HS-5 (cell line): ENCODE measurements at regions not wholly inside any gene's neighbourhood (a gene's known extent, or its start where the extent isn't known, plus 50 kb on each side); places are given as distances from the start of the nearest gene placed in this dataset.

Experiments used
- DNase-seq: peaks from one replicate; pipeline ENCODE4 v3.0.0-alpha.2; 2012; ENCODE audit warnings: low read depth

GRCh38 chr13:79703772-79704171 is 222.8 kb downstream of the NDFIP2 start:
- no peak for DNase-seq

DNA sequence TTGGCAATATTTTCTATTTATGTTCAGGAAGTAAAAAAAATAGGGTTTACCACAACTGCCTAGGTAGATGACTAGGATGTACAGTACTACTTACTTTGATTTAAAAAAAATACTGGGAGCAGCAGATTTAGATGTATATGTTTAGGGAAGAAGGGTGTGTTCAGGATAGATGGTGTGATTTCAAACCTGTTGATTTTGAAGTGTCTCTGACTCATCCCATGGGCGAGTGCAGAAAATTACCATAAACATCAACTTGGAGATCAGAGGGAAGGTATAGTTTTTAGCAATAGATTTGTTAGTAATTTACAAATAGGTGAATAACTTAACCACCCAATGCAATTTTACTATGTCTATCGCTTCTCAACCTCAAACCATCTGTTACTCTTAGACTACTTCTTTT is 214.8 kb downstream of the NDFIP2 start:
- DNase-seq, result no peak

GRCh38 chr13:79692846-79693245 is 211.9 kb downstream of the NDFIP2 start:
- no peak for DNase-seq

- no peak for DNase-seq
These were observed 210.9 kb downstream of the NDFIP2 start for GRCh38 chr13:79691826-79692225.

DNA sequence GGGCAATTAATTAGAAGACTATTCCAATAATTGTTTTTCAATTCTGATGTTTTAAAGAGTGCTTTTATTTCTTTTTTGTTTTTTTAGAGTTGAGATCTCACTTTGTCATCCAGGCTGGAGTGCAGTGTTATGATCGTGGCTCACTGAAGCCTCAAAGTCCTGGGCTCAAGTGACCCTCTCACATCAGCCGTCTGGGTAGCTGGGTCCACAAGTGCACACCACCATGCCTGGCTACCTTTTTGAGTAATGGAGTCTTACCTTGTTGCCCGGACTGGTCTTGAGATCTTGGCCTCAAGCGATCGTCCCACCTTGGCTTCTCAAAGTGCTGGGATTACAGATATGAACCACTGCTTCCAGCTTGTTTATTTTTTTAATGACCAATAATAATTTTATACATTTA is 207.8 kb downstream of the NDFIP2 start:
- DNase-seq, result no peak

- no peak for DNase-seq
These were observed 205.5 kb downstream of the NDFIP2 start for GRCh38 chr13:79686441-79686840.

- no peak for DNase-seq
These were observed 203.4 kb downstream of the NDFIP2 start for GRCh38 chr13:79684371-79684770.

GRCh38 chr13:79682164-79682563 is 201.2 kb downstream of the NDFIP2 start:
- no peak for DNase-seq

DNA sequence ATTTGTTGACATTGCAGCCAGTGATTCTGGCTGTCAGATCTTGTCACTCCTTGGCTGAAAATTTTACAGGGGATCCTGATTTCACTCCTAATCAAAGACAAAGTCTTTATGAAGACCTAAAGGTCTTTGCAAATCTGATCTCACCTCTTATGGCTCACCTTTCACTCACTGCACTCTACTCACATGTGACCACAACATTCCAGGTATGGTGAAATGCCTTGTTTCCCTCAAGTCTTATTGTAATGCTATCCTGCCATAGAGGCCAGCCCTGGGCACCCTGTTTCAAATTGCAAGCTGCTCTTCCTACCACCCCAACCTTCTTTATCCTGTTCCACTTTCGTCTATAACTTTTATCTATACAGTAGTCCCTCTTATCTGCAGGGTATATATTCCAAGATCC is 200.1 kb downstream of the NDFIP2 start:
- DNase-seq, result no peak

- DNase-seq, result no peak
These were observed 199.5 kb downstream of the NDFIP2 start for GRCh38 chr13:79680485-79680884.

DNA sequence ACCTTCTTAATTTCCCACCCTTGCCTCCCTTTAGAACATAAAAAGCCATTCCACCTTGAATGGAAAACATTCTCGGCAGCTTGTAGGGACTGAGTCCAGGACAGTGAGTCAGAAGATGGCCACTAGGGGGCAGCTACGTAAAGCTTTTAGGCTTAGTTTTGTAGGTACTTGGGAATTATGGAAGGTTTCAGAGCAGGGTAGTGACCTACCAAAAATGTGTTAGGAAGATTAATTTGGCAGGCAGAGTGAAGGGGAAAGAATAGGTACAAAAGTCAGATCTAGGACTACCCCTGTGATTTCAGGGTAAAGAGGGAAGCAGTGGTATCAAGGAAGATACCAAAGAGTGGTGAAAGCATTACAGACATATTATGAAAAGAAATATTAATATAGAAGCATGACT is 198.4 kb downstream of the NDFIP2 start:
- DNase-seq, result peak; percentile 9

DNA sequence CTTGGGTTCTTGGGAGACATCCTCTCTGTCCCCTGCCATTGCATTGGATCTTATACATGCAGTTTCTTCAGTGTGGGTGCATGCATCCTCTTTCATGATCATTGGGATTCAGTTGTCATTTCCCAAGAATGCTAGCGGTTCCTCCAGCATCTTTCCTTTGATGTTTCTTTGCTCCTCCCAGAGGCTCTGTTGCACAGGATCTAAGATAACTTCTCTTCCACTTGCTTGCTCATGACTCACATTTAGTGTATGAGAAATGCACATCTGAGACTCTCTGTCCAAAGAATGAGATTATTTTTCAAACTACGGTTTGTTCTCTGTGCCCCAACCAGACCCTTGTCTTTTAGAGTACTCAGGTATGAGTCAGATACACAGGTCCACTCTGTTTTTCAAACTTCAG is 197.1 kb downstream of the NDFIP2 start:
- DNase-seq, result no peak

DNA sequence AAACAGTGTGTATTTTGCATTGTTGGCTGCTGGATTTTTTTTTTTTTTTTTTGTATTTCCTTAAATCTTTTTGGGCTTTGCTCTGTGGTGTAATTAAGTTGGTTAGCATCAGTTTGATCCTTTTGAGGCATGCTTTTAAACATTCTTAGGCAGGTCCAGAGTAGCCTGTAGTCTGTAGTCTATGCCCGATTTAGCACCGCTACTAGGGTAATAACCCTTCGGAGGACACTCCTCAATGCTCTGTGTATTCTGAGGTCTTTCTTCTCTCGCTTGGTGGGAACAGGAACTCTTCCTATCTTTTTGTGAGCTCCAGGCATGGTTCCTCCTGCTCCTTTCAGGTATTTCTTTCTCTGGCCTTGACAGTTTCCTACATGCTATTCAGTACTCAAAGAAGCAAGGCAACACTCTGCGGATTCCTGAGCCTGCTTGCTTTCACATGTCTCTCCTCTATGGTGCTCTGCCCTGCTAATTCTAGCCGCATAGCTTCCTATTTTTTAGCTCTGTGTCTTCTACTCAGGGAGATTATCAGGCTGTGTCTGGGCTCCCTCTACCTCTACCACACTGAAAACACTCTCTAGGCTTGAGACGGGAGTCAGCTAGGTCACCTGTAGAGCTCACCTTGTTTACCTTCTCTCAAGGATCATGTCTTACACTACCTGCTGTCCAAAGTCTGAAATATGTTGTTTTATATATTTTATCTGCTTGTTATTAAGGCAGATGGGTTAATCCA is 195.1 kb downstream of the NDFIP2 start:
- no peak for DNase-seq

GRCh38 chr13:79674765-79675515 is 194.0 kb downstream of the NDFIP2 start:
- DNase-seq, result no peak

DNA sequence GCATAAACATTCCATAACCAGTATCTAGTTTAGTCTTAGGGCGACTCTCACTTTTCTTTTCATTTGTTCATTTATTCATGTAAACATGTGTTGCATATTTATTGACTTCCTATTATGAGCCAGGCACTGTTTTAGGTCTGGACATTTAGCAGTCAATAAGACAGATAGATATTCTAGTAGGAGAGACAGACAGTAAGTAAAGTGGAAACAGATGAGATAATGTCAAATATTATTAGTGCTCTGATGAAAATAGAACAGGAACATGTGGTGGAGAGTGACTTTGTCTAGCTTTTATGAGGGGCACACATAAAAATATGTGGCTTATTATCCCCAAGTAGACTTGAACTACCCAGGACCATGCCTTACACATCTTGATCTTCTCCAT is 193.0 kb downstream of the NDFIP2 start:
- DNase-seq, result no peak

GRCh38 chr13:79673310-79673992 is 192.5 kb downstream of the NDFIP2 start:
- no peak for DNase-seq

DNA sequence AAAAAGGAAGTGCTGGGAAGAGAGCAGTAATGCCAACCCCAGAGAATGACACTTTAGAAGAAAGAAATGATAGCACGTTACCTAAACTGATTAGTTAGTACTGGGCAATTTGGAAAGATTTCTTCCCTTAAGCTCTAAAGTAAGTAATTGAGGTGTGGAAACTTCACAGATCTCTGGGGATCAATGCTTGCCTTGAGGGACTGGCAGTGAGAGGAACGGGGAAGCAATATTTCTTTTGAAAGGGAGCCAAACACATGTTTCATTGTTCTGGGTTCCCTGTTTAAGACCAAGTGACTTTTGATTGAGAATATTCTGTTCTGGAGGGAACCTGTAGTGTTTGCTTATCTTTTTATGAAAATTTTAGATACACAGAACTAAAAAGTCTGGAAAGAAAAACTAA is 190.5 kb downstream of the NDFIP2 start:
- DNase-seq, result no peak

DNA sequence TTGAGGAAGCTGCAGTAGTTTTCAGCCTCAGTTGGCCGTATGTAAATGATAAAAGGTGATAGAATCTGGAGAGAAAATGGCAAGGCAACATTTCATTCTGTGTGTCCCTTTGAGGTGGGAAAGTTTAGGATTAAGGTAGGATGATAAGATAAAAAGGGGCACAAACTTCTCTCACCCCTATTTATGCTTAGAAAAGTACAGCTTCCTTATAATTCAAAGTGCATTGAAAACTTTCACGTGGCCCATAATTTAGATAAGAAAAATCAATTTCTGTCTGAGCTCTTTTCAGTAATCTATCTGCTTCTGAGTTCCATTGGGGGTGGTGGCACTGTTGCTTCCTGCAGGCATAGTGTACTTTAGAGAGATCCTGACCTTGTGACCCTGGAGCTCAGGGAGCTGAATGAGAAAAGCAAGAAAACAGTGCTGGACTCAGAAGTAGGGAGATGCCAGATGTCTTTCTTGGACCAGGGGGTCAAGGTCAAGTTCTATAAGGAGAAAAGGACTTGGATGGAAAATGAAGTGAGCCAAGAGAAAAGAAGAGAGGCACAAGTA is 187.3 kb downstream of the NDFIP2 start:
- DNase-seq, result no peak

GRCh38 chr13:79667771-79668170 is 186.8 kb downstream of the NDFIP2 start:
- DNase-seq, result no peak

GRCh38 chr13:79663977-79664636 is 183.2 kb downstream of the NDFIP2 start:
- no peak for DNase-seq

DNA sequence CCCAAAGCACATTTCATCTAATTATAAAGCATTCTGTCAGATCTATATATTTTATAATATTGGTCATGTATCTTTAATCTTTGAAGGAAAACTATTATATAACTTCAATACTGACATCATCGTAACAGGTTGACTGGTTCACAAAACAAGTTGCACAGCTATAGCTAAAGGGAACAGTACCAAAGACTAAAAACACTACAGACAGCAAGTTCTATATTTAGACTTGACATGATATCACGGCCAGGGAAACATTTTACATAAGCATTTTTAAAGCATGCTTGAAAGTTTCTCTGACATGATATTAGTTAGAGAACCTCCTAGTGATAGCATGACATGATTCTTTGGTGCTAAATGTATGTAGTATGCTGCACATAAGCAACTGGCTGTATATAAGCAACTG is 182.5 kb downstream of the NDFIP2 start:
- no peak for DNase-seq

GRCh38 chr13:79662882-79663281 is 181.9 kb downstream of the NDFIP2 start:
- no peak for DNase-seq
